NCI-H128 (cell line): ENCODE measurements at regions not wholly inside any gene's neighbourhood (a gene's known extent, or its start where the extent isn't known, plus 50 kb on each side); places are given as distances from the start of the nearest gene placed in this dataset.

ENCODE experiments used
- DNase-seq: peaks from one replicate; lab custom pipeline; 2025; ENCODE audit not compliant: unreplicated experiment; lab: John Stamatoyannopoulos, UW

GRCh38 chr14:22513066-22513812 lies 75.8 kb downstream of the DAD1 start:
- no peak for DNase-seq

DNA sequence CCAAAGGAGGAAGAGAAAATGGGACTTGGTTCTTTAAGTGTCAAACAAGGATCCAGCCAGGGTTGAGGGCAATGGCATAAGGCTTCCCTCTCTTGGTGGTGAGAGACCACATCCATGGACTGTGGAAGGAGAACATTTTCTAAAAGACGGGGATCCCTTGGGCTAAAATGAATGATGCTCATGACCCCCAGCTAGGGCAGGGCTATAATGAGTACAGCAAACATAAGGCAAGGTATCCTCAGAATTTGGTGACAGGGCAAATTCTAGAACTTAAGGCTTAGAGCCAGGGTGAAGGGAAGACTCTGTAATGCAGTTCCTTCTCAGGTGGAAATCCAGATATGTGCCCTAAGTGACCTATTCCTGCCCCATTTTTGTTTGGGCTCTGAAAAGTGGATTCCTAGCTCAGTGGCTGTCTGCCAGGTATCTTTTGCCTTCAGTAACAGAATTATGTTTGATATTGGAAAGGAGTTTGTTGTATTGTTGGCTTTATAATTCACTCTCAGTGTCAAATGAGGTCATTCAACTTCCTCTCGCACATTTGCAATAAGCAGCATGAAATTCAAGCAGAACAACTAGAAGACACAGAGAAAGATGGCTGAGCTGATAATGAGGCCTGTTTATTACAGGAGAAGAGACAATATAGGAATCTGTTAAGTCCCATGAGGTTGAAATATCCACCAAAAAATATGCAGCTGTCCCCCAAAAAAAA lies 76.8 kb downstream of the DAD1 start:
- no peak for DNase-seq

- DNase-seq: no peak
These were observed 78.4 kb downstream of the DAD1 start for GRCh38 chr14:22510527-22511110.

DNA sequence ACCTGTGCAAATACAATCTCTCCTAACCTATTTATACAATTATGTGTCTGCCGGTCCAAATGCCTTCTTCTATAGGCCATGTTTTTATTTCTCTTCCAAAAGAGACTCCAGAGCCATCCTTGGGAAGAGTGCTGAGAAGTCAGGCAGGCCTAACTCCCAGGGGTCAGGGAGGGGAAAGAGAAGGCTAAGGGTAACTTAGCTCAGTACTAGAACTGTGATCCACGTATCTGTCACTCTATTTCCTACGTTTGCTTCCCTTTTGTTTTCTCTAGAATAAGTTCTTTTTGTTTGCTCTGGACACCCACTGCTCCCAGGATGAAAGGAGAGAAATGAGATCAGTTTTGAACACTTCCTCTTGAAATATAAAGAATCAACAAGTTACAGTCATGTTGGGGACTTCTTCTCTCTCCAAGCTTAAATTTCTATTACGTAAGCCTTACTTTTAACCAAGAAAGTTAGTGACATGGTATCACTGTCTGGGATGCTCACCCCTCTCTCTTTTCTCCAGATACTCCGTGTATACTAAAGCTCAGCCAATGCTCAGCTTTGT lies 79.2 kb downstream of the DAD1 start:
- DNase-seq: no peak

DNA sequence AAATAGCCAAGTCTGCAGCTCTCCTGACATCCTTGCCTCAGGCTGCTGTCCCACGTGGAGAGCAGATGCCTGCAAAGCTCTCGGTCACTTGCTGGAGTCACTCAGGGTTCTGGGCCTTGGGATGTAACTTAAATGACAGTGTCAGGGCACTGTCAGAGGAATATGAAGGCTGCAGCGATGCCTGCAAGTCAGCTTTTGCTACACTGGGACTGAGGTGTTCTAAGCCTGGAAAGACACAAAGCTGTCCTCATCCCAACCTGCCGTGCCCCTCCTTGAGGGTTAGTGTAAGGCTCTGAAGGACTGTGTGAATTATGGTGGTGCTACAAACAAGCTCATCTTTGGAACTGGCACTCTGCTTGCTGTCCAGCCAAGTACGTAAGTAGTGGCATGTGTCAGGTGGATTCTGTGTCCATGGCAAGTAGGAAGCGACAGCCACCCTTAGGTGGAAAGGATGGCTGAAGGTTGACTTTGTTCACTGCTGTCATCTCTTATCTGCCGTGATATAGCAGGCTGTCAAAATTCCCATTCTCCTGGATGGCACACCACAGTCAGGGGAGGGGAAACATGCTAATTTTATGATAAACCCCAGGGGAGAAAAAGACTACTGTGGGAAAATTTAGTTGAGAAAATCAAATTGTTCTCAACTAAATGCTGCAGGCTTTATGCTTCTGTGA lies 79.9 kb downstream of the DAD1 start:
- DNase-seq: no peak

DNA sequence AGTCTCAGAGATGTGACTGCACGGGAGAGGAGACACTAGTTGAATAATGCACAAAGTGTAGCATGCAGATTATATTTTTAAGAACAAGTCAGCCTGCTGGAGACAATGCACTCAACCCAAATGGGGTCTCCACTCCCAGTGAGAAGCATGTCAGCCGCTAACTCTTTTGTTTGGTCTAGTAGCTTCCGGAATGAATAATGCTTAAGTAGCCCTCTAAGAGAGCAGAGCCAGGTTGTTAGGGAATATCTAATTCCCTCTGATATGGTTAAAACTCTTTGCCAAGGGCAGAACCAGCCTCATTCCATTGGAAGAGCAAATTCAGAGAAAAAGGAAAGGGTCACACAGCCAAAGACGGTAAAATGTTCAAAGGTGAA lies 80.4 kb downstream of the DAD1 start:
- DNase-seq: no peak

DNA sequence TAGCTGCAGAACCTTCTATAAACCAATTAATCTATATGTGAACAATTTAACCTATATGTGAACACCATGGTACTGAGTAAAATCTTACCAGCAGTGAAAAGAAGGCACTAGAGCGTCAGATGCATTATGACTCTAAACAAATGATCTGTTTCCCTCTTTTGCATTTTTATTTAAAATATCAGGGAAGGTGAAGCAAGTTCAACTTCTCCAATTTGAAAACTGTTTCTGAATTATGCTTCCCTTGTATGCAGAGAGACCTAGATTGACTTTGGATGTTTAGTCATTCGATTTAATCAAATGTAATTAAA lies 80.9 kb downstream of the DAD1 start:
- no peak for DNase-seq

DNA sequence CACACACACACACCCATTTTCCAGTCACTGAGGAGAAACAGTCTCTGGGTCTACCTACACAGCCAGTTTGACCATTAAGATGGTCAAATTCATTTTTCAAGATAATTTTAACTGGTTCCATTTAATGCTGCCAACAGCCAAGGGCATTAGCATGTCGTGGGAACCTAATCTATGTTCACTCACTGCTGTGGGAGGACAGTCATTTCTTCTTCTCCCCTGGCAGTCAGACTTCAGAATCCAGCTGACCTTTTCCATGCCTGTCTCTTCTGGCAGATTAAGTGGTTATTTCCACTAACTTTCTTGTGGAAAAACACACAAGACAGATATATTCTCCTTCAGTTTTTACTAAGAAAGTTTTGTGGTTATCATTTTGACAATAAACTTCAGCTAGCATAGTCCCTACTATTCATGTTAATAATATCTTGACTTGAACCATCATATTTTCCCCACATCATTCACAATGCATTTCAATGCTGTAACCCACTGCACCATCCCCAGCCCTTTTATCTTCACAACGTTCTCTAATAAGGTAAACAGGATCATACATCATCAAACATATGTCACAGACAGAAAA lies 82.2 kb downstream of the DAD1 start:
- DNase-seq: no peak

GRCh38 chr14:22506378-22506710 lies 82.7 kb downstream of the DAD1 start:
- no peak for DNase-seq

DNA sequence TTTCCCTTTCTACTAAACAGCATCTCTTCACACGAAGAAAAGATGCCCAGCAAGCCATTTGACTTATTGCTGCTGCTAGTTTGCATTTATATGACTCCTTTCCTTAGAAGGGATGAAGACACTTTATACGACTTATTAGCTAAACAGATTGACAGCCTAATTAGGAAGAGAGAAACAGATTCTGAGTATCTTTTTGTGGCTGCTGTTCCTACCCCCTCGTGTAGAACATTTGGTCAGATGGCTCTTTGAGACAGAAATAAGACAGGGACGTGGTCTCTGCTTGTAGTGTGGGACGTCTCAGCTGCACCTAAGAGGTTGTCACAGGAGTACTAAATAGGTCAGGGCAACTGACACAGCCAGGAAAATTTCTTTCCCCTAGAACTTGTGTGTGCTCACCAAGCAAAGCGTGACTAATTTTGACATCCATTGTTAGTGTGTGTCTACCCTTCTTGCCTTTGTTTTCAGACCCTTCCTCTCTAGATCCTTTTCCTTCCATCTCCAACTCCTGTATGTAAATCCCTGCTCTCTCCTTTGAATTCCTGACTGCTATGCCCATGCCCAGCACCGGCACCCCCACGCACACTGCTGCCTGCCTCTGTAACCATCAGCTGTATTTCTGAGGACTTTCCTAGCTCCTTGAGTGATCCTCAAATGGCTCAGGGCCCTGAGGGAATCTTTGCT lies 83.2 kb downstream of the DAD1 start:
- no peak for DNase-seq

- no peak for DNase-seq
These were observed 83.7 kb downstream of the DAD1 start for GRCh38 chr14:22505309-22505696.

- no peak for DNase-seq
These were observed 86.5 kb downstream of the DAD1 start for GRCh38 chr14:22502551-22502950.

- DNase-seq: no peak
These were observed 87.0 kb downstream of the DAD1 start for GRCh38 chr14:22502007-22502406.

GRCh38 chr14:22500954-22501726 lies 87.9 kb downstream of the DAD1 start:
- no peak for DNase-seq

GRCh38 chr14:22500525-22500924 lies 88.5 kb downstream of the DAD1 start:
- DNase-seq: no peak

DNA sequence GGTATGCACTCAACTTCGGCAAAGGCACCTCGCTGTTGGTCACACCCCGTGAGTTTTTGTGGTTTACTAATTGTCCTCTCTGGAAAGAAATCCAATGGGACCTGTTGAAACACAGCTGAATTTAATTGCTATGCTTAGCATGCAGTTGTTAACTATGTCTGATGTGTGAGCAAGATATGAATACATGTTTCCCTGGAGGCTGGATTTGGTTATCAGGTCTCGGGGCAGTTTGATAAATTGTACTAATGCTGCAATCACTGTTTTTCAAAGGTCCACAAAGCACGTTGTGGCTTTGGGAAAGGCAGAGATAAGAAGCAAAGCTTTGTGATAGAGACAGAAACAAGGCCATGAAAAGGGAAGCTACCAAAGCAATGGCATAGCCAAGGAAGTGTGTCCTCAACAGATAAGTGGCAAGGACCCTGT lies 91.3 kb downstream of the DAD1 start:
- no peak for DNase-seq

DNA sequence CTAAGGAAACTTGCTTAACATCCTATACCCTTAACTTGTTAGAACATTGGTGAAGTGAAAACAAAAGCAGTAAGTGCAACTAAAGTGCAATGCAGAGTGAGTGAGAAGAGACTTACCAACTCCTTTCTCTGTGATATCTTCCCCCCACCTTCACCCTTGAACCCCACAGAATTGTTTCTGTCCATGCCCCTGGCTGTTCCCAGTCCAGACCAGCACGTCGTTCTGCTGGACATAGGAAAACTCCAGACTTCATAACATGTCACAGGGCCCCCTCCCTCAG lies 91.9 kb downstream of the DAD1 start:
- no peak for DNase-seq

GRCh38 chr14:22494486-22495135 lies 94.4 kb downstream of the DAD1 start:
- DNase-seq: no peak

- DNase-seq: no peak
These were observed 95.3 kb downstream of the DAD1 start for GRCh38 chr14:22493753-22494152.
